Pancreas (tissue), 10 donors: ENCODE measurements at regions not wholly inside any gene's neighbourhood (a gene's known extent, or its start where the extent isn't known, plus 50 kb on each side); places are given as distances from the start of the nearest gene placed in this dataset.

ENCODE experiments used
- ATAC-seq, 4 donors: fragments of 200-7000 bp; cut with Tn5 transposase; one replicate each; pipeline versions ENCODE4 v1.8.0 to v1.9.1; 2020; ENCODE audit warnings: mild to moderate bottlenecking in 4 of 4, moderate library complexity in 4 of 4
- DNase-seq, 6 donors: peaks; one replicate each; pipeline ENCODE4 v3.0.0-alpha.2; 2020
- FAIRE-seq: peaks from 2 replicates; lab custom pipeline; 2012; peaks lifted over from hg19 to GRCh38; lab: Jason Lieb, UNC
- H3K27ac ChIP-seq, 4 donors: fragments of 200-600 bp; sonication (generic); 1 replicate in 3 of 4; 2 replicates in 1 of 4; pipeline versions ENCODE4 v1.5.0 to v1.8.0; 2020
- H3K27me3 ChIP-seq, 4 donors: fragments of 200-600 bp; one replicate each; pipeline ENCODE4 v1.8.0; 2021
- H3K36me3 ChIP-seq, 3 donors: fragments of 200-600 bp; sonication (generic) in 1 of 3; one replicate each; pipeline versions ENCODE4 v1.5.0 to v1.8.0; 2020 to 2021
- H3K4me1 ChIP-seq, 3 donors: fragments of 200-600 bp; one replicate each; pipeline ENCODE4 v1.8.0; 2021
- H3K4me3 ChIP-seq, 4 donors: fragments of 200-600 bp; sonication (generic) in 2 of 4; one replicate each; pipeline versions ENCODE4 v1.5.0 to v1.8.0; 2020 to 2021
- H3K9me3 ChIP-seq, 4 donors: fragments of 200-600 bp; one replicate each; pipeline ENCODE4 v1.8.0; 2021
- WGBS, 2 donors: extraction: QIAGEN DNeasy Blood & Tissue Kit; methylation state at CpG; one replicate each; pipeline ENCODE4 v1.1.7; 2013; 5-methylcytosine and 5-hydroxymethylcytosine counted together
- intact Hi-C, 3 donors: fragments of 100-400 bp; cut with DNase I; formaldehyde crosslinking; loops; one replicate each; pipeline versions ENCODE4 v1.11.1 to v1.14.2; 2022
- TF ChIP-seq, protein P1 (sequence below), 4 donors: fragments of 200-600 bp; sonication (generic) in 3 of 4; IDR thresholded peaks; one replicate each; pipeline versions ENCODE4 v1.5.0 to v1.8.0; 2021; ENCODE audit warnings: antibody characterized with exemption in 4 of 4
- donor health status: healthy with polysubstance abuse.
- donor health status: DM: no; HTN: no; CAD: no; lungs with moderate emphysema.
- donor health status: DM: no; HTN: no; CAD: no.
- donor health status: control.
- donor health status: control.
- donor health status: Bipolar disorder and iron deficiency.
- donor health status: DM: yes; HTN: yes; CAD: no.
- donor health status: DM: no; HTN: no; CAD: no.
- donor health status: DM: no; HTN: no; CAD: no.
- donor health status: DM: yes; HTN: yes; CAD: no.

DNA sequence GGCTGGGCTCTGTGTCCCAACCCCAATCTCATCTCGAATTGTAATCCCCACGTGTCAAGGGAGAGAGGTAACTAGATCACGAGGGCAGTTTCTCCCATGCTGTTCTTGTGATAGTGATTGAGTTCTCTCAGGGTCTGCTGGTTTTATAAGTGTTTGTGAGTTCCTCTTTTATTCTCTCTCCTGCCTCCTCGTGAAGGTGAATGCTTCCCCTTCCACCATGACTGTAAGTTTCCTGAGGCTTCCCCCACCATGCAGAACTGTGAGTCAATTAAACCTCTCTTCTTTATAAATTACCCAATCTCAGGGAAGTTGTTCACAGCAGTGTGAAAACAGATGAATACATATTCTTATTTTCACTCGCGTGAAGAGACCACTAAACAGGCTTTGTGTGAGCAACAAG is 148.2 kb downstream of the TMEM30B start:
- ATAC-seq, result no peak

DNA sequence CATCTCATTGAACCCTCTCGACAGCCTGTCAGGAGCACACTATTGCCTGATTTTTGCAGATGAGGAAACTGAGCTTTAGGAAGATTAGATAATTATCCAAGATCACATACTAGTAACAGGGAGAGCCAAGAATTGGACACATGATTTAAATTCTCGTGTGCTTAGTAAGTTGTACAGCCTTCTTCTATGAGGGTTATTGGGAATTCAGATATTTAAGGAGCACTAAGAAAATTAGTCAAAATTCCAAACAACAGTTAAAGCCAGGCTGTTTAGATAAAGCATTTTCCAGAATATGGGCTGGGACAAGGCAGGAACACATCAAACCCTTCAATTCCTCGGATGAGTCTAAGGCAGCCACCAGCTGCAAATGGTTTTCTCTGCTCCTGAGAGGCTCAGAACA is 148.8 kb downstream of the TMEM30B start:
- intact Hi-C loops, result no loop called here
- WGBS, 2 donors, result 70 to 81% methylated on average over 3 of the region's 3 CpGs
- no peaks in the 10 kb centered on the region for H3K36me3 ChIP-seq

More for the DNA sequence above, 148.2 kb downstream of the TMEM30B start:
- 54 to 69% methylated on average over 6 of the region's 6 CpGs for WGBS, 2 donors
- TF ChIP-seq, protein P1, sequence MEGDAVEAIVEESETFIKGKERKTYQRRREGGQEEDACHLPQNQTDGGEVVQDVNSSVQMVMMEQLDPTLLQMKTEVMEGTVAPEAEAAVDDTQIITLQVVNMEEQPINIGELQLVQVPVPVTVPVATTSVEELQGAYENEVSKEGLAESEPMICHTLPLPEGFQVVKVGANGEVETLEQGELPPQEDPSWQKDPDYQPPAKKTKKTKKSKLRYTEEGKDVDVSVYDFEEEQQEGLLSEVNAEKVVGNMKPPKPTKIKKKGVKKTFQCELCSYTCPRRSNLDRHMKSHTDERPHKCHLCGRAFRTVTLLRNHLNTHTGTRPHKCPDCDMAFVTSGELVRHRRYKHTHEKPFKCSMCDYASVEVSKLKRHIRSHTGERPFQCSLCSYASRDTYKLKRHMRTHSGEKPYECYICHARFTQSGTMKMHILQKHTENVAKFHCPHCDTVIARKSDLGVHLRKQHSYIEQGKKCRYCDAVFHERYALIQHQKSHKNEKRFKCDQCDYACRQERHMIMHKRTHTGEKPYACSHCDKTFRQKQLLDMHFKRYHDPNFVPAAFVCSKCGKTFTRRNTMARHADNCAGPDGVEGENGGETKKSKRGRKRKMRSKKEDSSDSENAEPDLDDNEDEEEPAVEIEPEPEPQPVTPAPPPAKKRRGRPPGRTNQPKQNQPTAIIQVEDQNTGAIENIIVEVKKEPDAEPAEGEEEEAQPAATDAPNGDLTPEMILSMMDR (IDR thresholded peaks at IDR 0.05), result no peak
- Histone ChIP-seq H3K4me3 (no peak overlapping the region), H3K9me3 (no peaks in the 10 kb centered on the region), H3K27ac (no peak overlapping the region), H3K27me3 (no peaks in the 10 kb centered on the region), H3K36me3 (no peaks in the 10 kb centered on the region), H3K4me1 (no peaks in the 10 kb centered on the region)
- no peak for DNase-seq
- no peak for FAIRE-seq
- intact Hi-C loops, result no loop called here

DNA sequence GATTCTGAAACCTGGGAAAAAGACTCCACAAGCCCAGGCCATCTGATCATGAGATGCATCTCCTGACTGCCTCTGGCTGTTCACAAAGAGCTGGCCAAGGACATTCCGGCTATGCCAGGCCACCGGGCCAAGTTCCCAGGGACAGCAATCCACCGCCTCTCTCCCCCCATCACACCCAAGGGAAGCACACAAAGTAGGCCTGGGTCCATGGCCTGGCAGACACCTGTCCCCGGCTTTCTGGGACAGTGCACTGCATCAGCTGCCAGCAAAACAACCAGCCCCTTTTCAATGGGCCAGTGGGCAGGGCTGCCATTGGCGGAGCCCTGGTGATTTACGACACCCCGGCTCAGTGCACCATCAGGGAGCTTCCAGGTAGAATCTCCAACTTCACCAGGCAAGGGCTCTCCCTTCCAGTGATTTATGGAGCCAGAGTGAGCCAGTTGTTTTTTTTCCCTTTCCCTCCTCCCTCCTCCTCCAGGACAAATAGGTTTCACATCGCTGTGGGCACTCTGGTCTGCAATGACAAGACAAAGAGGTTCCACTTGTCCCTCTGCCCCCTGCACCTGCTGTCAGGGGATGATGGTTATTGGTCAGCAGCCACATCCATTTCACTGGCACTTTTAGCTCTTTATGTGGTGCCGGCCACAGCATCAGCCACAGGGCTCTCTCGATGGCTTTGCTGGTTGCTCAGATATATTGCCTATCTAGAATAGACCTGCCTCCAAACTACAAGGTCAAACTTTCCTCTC is 149.6 kb downstream of the SLC38A6 start:
- FAIRE-seq (no peak), ATAC-seq (no peak), DNase-seq (no peak)
- Histone ChIP-seq H3K27me3 (no peaks in the 10 kb centered on the region), H3K9me3 (no peaks in the 10 kb centered on the region), H3K27ac (no peak overlapping the region), H3K4me1 (no peaks in the 10 kb centered on the region), H3K4me3 (no peak overlapping the region), H3K36me3 (no peaks in the 10 kb centered on the region)
- 86 to 91% methylated on average over 10 of the region's 10 CpGs for WGBS, 2 donors
- TF ChIP-seq, protein P1 (IDR thresholded peaks at IDR 0.05), result no peak
- intact Hi-C loops, result no loop called here

More for the DNA sequence above, 148.8 kb downstream of the TMEM30B start:
- H3K27me3 ChIP-seq, result no peaks in the 10 kb centered on the region
- TF ChIP-seq, protein P1 (IDR thresholded peaks at IDR 0.05), result no peak
- H3K9me3 ChIP-seq, result no peaks in the 10 kb centered on the region
- no peak for DNase-seq
- H3K4me1 ChIP-seq, result no peaks in the 10 kb centered on the region
- no peak for FAIRE-seq
- ATAC-seq, result no peak
- no peak overlapping the region for H3K27ac ChIP-seq
- H3K4me3 ChIP-seq, result no peak overlapping the region

DNA sequence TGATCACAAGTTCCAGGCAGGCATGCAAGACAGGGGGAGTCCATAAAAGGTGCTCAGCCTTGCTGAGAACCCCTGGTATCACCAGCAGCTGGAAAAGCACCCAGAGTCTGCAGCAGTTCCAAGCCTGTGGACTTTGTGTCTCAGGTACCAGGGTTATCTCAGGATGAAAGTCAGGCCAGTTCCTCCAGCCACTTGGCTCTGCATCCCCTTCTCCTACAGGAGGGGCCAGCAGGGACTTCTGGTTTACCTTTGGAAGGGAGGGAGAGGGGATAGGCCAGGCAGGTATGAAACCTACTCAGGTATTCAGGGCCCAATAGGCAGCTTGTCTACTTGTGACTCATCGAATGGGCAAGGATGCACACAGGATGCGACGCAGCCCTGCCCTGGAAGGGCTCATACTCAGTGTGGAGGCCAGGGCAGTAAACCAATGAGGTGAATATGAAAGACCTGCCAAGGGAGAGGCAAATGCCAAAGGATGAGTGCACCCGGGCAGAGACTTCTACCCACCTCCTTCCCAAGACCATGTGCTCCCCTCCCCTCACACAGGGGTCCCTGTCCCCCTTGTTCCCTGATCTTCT is 148.2 kb downstream of the SLC38A6 start:
- H3K4me1 ChIP-seq, result no peaks in the 10 kb centered on the region
- no peaks in the 10 kb centered on the region for H3K36me3 ChIP-seq
- intact Hi-C loops, result no loop called here
- TF ChIP-seq, protein P1 (IDR thresholded peaks at IDR 0.05), result no peak
- ATAC-seq, result no peak
- H3K27ac ChIP-seq, result no peak overlapping the region
- H3K9me3 ChIP-seq, result no peaks in the 10 kb centered on the region
- no peak for FAIRE-seq
- 84 to 86% methylated on average over 4 of the region's 4 CpGs for WGBS, 2 donors
- no peaks in the 10 kb centered on the region for H3K27me3 ChIP-seq
- H3K4me3 ChIP-seq, result no peak overlapping the region
- no peak for DNase-seq
